Mesodermal cell (in vitro differentiated cells): ENCODE measurements at regions not wholly inside any gene's neighbourhood (a gene's known extent, or its start where the extent isn't known, plus 50 kb on each side); places are given as distances from the start of the nearest gene placed in this dataset.

Experiments used
- H3K27ac ChIP-seq: 2 replicates; pipeline ENCODE4 v1.7.0; 2013; ENCODE audit warnings: mild to moderate bottlenecking, low read depth, low read length, moderate library complexity; ENCODE audit not compliant: severe bottlenecking
- H3K36me3 ChIP-seq: 2 replicates; pipeline ENCODE4 v1.7.1; 2013; ENCODE audit warnings: mild to moderate bottlenecking, low read length, moderate library complexity; ENCODE audit not compliant: control insufficient read depth, insufficient read depth
- H3K4me1 ChIP-seq: one replicate; pipeline ENCODE4 v1.7.1; 2013; ENCODE audit warnings: mild to moderate bottlenecking, low read length; ENCODE audit not compliant: insufficient read depth, control insufficient read depth, poor library complexity, severe bottlenecking
- H3K4me3 ChIP-seq: 2 replicates; pipeline ENCODE4 v1.7.0; 2013; ENCODE audit warnings: low read length, control low read depth, mild to moderate bottlenecking; ENCODE audit not compliant: insufficient read depth, poor library complexity, severe bottlenecking; ENCODE audit errors: extremely low read depth
- H3K9me3 ChIP-seq: 2 replicates; pipeline ENCODE4 v1.7.1; 2013; ENCODE audit warnings: mild to moderate bottlenecking, low read length, moderate library complexity; ENCODE audit not compliant: control insufficient read depth
- WGBS, 2 experiments: methylation state at CpG; one replicate each; pipeline ENCODE4 v1.1.5; 2013; ENCODE audit warnings: missing lambda C conversion rate in 2 of 2; ENCODE audit not compliant: insufficient coverage in 2 of 2; 5-methylcytosine and 5-hydroxymethylcytosine counted together

DNA sequence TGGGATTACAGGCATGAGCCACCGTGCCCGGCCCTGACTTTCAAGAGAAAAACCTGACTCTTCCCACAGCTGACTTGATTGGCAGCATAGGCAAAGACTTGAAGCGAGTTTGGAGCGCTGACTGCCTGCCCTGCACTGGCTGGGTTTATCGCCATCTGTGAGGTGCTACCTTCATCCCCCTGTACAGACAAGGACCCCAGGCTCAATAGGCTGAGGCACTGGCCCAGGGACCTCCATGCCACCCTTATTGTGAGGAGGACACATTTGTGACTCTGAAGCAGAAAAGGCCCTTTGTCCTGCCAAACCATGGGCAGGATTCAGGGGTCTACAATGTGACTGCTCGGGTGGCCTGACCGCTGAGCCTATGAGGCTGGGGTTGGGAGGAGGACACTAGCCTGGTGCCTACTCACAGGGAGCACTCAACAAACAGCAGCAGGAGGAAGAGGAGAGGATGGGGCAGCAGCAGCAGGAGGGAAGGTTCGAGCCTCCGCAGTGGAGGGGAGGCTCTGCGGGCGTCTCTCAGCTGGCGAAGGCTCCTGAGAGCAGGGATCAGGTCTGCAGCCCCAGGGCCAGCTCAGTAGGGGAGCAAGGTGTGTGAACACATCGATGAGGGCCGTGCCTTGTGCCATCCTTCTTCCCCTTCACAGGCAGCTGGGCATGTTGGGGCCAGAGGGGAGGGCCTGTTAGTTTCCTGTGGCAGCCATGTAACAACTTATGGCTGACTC lies 72.9 kb upstream of the WNT7B start:
- no peaks in the 10 kb centered on the region for H3K4me1 ChIP-seq
- H3K4me3 ChIP-seq: no peak overlapping the region
- no peaks in the 10 kb centered on the region for H3K36me3 ChIP-seq
- no peaks in the 10 kb centered on the region for H3K9me3 ChIP-seq
- no peak overlapping the region for H3K27ac ChIP-seq
- 85 to 90% methylated on average over 9 to 14 of the region's 14 CpGs for WGBS, 2 experiments

DNA sequence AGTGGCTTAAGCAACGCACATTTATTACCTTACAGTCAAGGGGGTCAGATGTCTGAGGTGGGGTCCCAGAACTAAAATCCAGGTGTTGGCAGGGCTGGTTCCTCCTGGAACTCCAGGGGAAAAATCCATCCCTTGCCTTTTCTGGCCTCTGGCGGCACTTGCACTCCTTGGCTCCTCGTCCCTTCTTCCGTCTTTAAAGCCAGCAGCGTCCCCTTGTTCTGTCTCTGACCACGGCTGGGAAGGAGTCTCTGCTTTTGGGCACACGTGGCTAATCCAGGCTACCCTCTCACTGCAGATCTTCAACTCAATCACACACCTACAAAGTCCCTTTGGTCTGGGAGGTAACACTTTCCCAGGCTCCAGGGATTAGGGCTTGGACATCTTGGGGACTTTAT lies 73.5 kb upstream of the WNT7B start:
- no peak overlapping the region for H3K4me3 ChIP-seq
- whole genome bisulfite sequencing, 2 experiments: 80 to 84% methylated on average over 5 to 6 of the region's 7 CpGs

DNA sequence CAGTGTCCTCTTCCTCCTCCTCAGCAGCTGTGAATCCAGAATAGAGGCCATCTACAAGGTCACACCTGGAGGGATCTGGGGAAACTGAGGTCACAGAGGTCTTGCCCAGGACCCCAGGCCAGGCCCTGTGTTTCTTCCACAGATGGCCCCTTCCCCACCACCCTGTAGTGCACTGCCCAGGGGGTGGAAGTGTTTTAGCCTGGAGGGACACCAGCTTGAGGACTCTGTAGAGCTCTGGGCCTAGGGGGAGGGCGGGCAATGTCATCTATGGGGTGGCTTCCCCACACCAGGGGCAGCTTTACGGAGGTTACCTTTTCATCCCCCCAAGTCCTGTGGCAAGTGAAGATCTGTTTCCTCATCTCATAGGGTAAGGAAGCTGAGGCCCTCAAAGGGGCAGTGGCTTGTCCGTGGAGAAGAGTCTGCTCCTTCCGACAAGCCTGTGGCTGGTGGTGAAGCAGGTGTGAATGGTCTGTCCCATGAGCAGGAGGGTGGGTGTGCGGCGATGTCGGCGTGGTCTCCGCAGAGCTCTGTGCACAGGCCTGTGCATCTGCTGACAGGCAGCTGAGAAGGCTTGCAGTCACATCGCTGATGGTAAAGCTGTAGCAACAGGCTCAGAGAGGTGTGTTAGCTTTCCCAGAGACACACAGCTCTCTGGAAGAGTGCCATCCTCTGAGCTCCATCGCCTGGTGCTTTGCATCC lies 74.1 kb upstream of the WNT7B start:
- Histone ChIP-seq H3K4me3 (no peak overlapping the region), H3K27ac (no peak overlapping the region), H3K4me1 (no peaks in the 10 kb centered on the region), H3K36me3 (no peaks in the 10 kb centered on the region), H3K9me3 (no peaks in the 10 kb centered on the region)
- 91 to 96% methylated on average over 11 of the region's 11 CpGs for WGBS, 2 experiments

More for the DNA sequence above, 73.5 kb upstream of the WNT7B start:
- no peaks in the 10 kb centered on the region for H3K9me3 ChIP-seq
- no peaks in the 10 kb centered on the region for H3K36me3 ChIP-seq
- H3K27ac ChIP-seq: no peak overlapping the region
- H3K4me1 ChIP-seq: no peaks in the 10 kb centered on the region

DNA sequence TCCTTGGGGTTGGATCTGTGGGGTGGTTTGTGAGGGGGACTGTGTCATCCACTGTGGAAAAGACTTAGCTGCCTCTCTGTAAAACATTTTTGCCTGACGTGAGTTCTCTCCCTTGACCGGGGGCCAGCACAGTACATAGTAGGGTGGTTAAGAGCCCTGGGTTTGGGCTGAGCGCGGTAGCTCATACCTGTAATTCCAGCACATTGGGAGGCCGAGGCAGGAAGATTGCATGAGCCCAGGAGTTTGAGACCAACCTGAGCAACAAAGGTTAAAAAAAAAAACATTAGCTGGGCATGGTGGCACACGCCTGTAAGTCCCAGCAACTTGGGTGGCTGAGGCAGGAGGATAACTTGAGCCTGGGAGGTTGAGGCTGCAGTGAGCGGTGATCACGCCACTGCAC lies 74.7 kb upstream of the WNT7B start:
- Histone ChIP-seq H3K27ac (no peak overlapping the region), H3K36me3 (no peaks in the 10 kb centered on the region), H3K9me3 (no peaks in the 10 kb centered on the region), H3K4me3 (no peak overlapping the region), H3K4me1 (no peaks in the 10 kb centered on the region)
- WGBS, 2 experiments: 91 to 92% methylated on average over 6 to 8 of the region's 8 CpGs

DNA sequence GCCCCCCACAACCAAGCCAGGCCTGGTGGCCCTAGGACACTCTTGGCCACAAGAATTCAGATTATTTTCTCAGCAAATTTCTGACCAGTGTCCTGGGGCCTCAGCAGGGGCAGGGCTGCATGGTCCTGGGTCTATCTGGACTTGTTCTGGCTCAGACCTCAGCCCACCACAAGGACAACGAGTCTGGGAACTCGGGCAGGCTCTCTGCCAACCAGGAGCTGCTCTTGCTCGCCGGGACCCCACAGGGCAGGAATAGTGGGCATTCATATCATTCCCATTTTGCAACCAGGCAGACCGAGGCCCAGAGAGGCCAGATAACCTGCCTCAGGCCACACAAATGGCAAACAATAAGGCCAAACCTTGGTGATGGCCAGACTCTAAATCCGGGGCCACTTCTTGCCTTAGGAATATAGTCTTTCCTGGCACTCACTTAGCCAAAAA lies 75.4 kb upstream of the WNT7B start:
- Histone ChIP-seq H3K27ac (no peak overlapping the region), H3K4me1 (no peaks in the 10 kb centered on the region), H3K36me3 (no peaks in the 10 kb centered on the region), H3K9me3 (no peaks in the 10 kb centered on the region), H3K4me3 (no peak overlapping the region)
- WGBS, 2 experiments: 84 to 88% methylated on average over 6 of the region's 6 CpGs

DNA sequence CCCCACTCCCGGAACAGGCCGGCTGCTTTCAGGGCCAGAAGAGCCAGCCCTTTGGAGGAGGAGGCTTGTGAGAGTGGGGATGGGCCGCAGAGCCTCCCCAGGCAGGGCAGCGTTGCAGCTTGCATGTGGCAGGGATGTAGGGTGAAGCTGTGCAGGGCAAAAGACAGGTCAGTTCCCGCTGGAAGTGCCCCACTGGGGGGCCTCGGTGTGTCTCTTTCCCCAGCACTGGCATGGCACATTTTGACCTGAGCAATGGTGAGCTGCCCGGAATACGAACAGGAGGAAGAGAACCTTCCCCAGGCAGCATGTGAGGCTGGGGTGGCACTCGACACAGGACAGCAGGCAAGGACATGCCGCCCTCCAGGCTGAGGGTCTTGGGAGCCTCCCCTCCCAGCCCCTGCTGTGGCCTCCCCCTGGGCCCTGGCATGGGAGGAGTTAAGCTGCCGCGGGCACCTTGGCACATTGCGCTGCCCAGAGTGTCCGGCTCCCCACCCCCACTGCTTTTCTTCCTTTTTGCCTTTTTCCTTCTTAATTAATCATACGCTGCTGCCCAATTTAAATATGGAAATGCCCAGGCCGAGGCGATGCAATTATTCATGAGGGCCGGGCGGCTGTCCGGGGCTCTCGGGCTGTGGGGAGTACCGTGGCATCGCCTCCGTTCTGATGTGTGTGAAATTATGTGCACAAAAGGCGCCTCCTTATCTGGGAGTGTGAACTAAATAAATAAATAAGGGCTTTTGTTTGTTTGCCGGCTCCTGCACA lies 76.0 kb upstream of the WNT7B start:
- H3K27ac ChIP-seq: no peak overlapping the region
- no peak overlapping the region for H3K4me3 ChIP-seq
- WGBS, 2 experiments: 88 to 90% methylated on average over 20 to 25 of the region's 26 CpGs
- H3K9me3 ChIP-seq: no peaks in the 10 kb centered on the region
- H3K36me3 ChIP-seq: no peaks in the 10 kb centered on the region
- no peaks in the 10 kb centered on the region for H3K4me1 ChIP-seq

DNA sequence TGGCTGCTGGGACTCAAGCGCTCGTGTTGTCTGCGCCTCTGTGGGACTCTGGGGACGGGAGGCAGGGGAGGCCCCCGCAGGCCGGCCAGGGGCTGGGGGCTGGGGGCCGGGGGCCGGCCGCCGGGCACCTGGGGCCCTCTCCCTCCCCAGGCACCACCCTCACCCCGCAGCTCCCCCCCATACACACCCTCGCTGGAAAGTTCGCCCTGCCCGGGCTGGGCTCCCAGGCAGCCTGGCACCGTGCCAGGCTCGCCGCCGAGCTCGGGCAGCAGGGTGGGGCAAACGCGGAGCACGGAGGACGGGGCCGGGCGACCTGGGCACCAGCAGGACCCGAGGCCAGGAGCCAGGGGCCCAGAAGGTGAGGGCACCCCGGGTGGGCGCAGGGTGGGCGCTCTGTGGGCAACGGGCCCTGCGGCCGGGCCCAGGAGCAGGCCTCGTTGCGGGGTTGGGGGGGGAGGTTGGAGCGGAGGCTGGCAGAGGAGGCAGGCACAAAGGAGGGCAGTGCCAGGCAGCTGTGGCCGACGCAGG lies 76.7 kb upstream of the WNT7B start:
- Histone ChIP-seq H3K4me3 (no peak overlapping the region), H3K4me1 (no peaks in the 10 kb centered on the region), H3K9me3 (no peaks in the 10 kb centered on the region), H3K27ac (no peak overlapping the region), H3K36me3 (no peaks in the 10 kb centered on the region)
- whole genome bisulfite sequencing, 2 experiments: 92 to 97% methylated on average over 6 to 31 of the region's 37 CpGs

DNA sequence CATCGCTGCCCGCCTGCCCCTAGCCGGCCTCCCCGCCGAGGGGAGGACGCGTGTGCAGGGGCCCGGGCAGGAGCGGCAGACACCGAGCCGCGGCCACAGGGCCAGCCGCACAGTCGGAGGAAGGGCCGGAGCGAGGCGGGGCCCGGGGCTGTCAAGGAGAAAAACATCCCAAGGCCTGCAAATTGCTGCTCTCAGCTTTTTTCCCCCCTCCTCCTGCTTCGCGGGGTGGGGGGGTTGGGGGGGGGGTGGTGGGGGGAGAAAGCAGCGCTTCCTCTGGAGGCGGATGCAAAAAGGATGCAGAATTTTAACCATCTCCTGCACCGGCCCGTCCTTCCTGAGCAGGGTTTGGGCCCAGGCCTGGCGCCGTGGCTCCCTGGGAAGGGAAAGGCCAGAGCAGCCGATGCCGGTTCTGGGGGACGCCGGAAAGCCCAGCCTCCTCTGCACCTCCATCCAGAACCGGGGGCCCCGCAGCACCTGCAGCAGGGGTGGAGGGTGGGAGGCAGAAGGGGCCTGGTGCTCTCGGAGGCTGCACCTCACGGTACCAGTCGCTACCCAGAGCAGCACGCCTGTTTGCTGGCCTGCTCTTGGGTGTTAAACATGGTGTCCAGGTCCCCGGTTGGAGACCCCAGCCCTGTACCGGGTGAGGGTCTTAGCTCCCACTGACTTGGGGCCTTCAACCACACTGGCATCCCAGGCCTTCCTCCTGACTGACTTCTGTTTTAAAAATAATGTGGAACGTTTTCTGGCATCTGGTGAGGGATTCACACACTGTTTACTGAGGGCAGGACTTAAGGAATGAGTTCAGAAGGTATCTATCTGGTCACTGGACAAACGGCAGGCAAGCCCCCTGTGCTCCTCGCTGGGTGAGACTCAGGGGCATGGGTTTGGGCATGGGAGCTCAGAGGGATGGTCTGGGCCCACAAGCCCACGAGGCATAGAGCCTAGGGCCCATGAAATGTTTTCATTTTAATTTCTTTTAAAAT lies 77.4 kb upstream of the WNT7B start:
- Histone ChIP-seq H3K36me3 (no peaks in the 10 kb centered on the region), H3K4me3 (no peak overlapping the region), H3K4me1 (no peaks in the 10 kb centered on the region), H3K9me3 (no peaks in the 10 kb centered on the region), H3K27ac (no peak overlapping the region)
- WGBS, 2 experiments: 89 to 90% methylated on average over 23 to 24 of the region's 42 CpGs

DNA sequence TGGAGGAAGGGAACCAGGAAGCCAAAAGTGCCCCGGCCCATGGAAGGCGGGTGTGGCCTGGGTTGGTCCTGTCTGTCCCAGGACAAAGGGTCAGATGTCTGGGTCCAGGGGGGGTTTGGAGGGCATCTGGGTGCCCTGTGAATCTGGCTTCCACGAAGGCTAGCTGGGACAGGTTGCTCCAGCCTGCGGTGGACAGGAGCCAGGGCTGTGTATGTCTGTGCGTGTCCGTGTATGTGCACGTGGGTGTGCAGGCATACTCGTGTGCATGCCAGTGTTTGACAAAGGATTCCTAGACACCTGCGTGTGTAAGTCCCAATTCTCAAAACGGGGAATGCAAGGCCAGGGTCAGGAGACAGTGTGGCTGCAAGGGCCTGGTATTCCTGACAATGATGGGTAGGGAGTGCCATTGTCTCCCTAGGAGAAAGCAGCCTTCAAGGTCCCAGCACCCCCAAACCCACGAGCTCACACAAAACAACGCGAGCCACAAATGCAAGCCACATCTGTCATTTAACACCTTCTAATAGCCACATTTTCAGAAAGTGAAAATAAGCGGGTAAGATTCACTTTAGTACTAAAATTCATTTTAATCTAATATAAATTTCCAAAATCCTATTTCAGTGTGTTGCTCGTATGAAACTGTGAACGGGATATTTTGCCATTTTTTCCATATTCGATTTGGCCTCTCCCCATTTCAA lies 78.4 kb upstream of the WNT7B start:
- Histone ChIP-seq H3K4me3 (no peak overlapping the region), H3K27ac (no peak overlapping the region), H3K9me3 (no peaks in the 10 kb centered on the region), H3K4me1 (no peaks in the 10 kb centered on the region), H3K36me3 (no peaks in the 10 kb centered on the region)
- 93 to 95% methylated on average over 12 to 15 of the region's 17 CpGs for WGBS, 2 experiments
